B cell (primary cell): ENCODE measurements at regions not wholly inside any gene's neighbourhood (a gene's known extent, or its start where the extent isn't known, plus 50 kb on each side); places are given as distances from the start of the nearest gene placed in this dataset.

ENCODE experiments used
- CTCF ChIP-seq: fragments of 200-600 bp; IDR thresholded peaks from one replicate; pipeline ENCODE4 v1.8.0; 2022; ENCODE audit warnings: antibody characterized with exemption, mild to moderate bottlenecking
- EZH2 ChIP-seq: IDR thresholded peaks from 2 replicates; pipeline ENCODE4 v1.6.1; 2012; ENCODE audit warnings: borderline replicate concordance, low read depth, mild to moderate bottlenecking, moderate library complexity, low read length; ENCODE audit not compliant: insufficient read depth, poor library complexity, severe bottlenecking

- TF ChIP-seq EZH2 = no peak
- no peak for TF ChIP-seq CTCF
These were observed 828.9 kb downstream of the TLR4 start for GRCh38 chr9:118533101-118533500.
